ENCODE measurements at regions not wholly inside any gene's neighbourhood (a gene's known extent, or its start where the extent isn't known, plus 50 kb on each side); places are given as distances from the start of the nearest gene placed in this dataset.

DNA sequence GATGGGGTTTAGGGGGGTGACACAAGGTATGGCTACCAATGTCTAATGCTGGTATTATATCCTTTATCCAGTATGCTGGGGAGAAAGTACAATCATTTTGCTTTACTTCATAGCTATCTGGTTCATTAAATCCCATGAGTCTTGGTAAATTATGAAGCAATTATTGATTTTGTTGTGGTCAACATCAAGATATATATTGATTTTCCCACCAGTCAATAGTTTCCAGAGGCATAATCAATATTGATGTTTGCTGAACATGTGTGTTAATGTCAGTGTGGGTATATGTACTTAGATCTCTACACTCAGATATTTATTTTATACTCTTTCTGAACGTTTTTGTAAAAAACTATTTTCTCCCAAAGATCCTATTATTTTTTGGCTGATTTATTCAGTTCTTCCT, 155.5 kb downstream of the BACH1 start:
- Mint-ChIP-seq H3K36me3 (ENCODE audit: low read depth) (peaks cover 1% of the 10 kb centered on the region), H3K9me3 (peaks cover 10% of the 10 kb centered on the region), H3K27me3 (ENCODE audit: insufficient read depth) (no peaks in the 10 kb centered on the region), H3K4me1 (no peaks in the 10 kb centered on the region), H3K4me3 (no peak overlapping the region), H3K27ac (no peak overlapping the region)
- no peaks in the 10 kb centered on the region for H3K27me3 ChIP-seq (ENCODE audit: control insufficient read depth, insufficient read depth, low read length, poor library complexity, severe bottlenecking)
- DNase-seq = no peak
- H3K27ac ChIP-seq (ENCODE audit: low read depth, low read length) = no peak overlapping the region
- H3K4me3 ChIP-seq (ENCODE audit: low read length) = no peak overlapping the region
- no peaks in the 10 kb centered on the region for H3K9me3 ChIP-seq (ENCODE audit: control insufficient read depth, low read length)
- no peaks in the 10 kb centered on the region for H3K4me1 ChIP-seq (ENCODE audit: control insufficient read depth, insufficient read depth, low read length)
- no peak overlapping the region for H3K9ac ChIP-seq (ENCODE audit: extremely low read depth, low read length, poor library complexity, severe bottlenecking)
- 88 to 100% methylated on average over 1 of the region's 1 CpG for WGBS, 2 experiments (ENCODE audit: insufficient coverage in 1 of 2, insufficient read length in 1 of 2)
- TF ChIP-seq, protein P1, sequence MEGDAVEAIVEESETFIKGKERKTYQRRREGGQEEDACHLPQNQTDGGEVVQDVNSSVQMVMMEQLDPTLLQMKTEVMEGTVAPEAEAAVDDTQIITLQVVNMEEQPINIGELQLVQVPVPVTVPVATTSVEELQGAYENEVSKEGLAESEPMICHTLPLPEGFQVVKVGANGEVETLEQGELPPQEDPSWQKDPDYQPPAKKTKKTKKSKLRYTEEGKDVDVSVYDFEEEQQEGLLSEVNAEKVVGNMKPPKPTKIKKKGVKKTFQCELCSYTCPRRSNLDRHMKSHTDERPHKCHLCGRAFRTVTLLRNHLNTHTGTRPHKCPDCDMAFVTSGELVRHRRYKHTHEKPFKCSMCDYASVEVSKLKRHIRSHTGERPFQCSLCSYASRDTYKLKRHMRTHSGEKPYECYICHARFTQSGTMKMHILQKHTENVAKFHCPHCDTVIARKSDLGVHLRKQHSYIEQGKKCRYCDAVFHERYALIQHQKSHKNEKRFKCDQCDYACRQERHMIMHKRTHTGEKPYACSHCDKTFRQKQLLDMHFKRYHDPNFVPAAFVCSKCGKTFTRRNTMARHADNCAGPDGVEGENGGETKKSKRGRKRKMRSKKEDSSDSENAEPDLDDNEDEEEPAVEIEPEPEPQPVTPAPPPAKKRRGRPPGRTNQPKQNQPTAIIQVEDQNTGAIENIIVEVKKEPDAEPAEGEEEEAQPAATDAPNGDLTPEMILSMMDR (conservative IDR thresholded peaks at IDR 0.05) = no peak
- no peaks in the 10 kb centered on the region for H3K36me3 ChIP-seq (ENCODE audit: control insufficient read depth, insufficient read depth, low read length)

DNA sequence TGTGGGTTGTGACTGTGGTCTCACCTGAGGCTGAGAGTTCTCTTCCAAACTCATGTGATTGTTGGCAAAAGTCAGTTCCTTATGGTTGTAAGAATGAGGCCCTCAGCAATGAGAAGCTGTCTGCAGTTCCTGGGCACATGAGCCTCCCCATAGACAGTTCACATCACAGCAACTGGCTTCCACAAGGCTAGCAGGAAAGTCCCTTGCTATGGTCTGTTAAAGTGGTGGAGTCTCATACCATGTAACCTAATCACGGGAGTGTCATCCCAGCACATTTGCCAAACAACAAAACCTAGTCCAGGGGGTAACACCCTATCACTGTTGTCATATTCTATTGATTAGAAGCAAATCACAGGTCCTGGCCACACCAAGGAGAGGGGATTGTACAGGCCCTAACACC, 163.8 kb downstream of the BACH1 start:
- H3K27me3 Mint-ChIP-seq (ENCODE audit: insufficient read depth) = no peaks in the 10 kb centered on the region
- H3K27ac Mint-ChIP-seq = no peak overlapping the region
- no peaks in the 10 kb centered on the region for H3K36me3 ChIP-seq (ENCODE audit: control insufficient read depth, insufficient read depth, low read length)
- whole genome bisulfite sequencing, 2 experiments (ENCODE audit: insufficient coverage in 1 of 2, insufficient read length in 1 of 2) = 100% methylated on average over 1 of the region's 1 CpG; no CpG with 5 or more reads in 1 of the 2 experiments
- no peaks in the 10 kb centered on the region for H3K27me3 ChIP-seq (ENCODE audit: control insufficient read depth, insufficient read depth, low read length, poor library complexity, severe bottlenecking)
- H3K9me3 ChIP-seq (ENCODE audit: control insufficient read depth, low read length) = peaks cover 8% of the 10 kb centered on the region
- no peaks in the 10 kb centered on the region for H3K4me1 Mint-ChIP-seq
- TF ChIP-seq, protein P1 (conservative IDR thresholded peaks at IDR 0.05) = no peak
- H3K9me3 Mint-ChIP-seq = peaks cover 9% of the 10 kb centered on the region
- H3K4me3 Mint-ChIP-seq = no peak overlapping the region
- H3K9ac ChIP-seq (ENCODE audit: extremely low read depth, low read length, poor library complexity, severe bottlenecking) = no peak overlapping the region
- peaks cover 22% of the 10 kb centered on the region for H3K36me3 Mint-ChIP-seq (ENCODE audit: low read depth)
- H3K4me3 ChIP-seq (ENCODE audit: low read length) = no peak overlapping the region
- H3K4me1 ChIP-seq (ENCODE audit: control insufficient read depth, insufficient read depth, low read length) = no peaks in the 10 kb centered on the region
- no peak overlapping the region for H3K27ac ChIP-seq (ENCODE audit: low read depth, low read length)
- no peak for DNase-seq

DNA sequence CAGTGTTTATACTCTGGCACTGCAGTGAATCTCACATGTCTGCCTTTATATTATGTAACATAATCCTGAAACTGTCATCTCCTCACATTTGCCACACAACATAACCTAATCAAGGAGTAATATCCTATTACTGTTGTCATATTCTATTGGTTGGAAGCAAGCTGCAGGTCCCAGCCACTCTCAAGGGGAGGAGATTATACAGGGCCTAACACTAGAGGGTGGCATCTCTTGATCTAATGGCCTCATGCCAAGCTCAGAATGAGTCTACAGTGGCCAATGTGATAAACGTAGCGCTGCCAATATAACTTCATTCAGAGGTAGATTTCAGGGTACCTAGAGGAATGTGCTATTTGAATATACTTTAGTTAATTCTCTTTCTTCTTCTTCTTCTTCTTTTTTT, 166.8 kb downstream of the BACH1 start:
- H3K4me1 Mint-ChIP-seq = no peaks in the 10 kb centered on the region
- no peak for DNase-seq
- Histone ChIP-seq H3K9ac (ENCODE audit: extremely low read depth, low read length, poor library complexity, severe bottlenecking) (no peak overlapping the region), H3K27ac (ENCODE audit: low read depth, low read length) (no peak overlapping the region), H3K9me3 (ENCODE audit: control insufficient read depth, low read length) (peaks cover 8% of the 10 kb centered on the region), H3K36me3 (ENCODE audit: control insufficient read depth, insufficient read depth, low read length) (no peaks in the 10 kb centered on the region), H3K27me3 (ENCODE audit: control insufficient read depth, insufficient read depth, low read length, poor library complexity, severe bottlenecking) (no peaks in the 10 kb centered on the region), H3K4me3 (ENCODE audit: low read length) (no peak overlapping the region), H3K4me1 (ENCODE audit: control insufficient read depth, insufficient read depth, low read length) (no peaks in the 10 kb centered on the region)
- WGBS, 2 experiments (ENCODE audit: insufficient coverage in 1 of 2, insufficient read length in 1 of 2) = 100% methylated on average over 2 of the region's 2 CpGs; no CpG with 5 or more reads in 1 of the 2 experiments
- H3K27me3 Mint-ChIP-seq (ENCODE audit: insufficient read depth) = no peaks in the 10 kb centered on the region
- H3K36me3 Mint-ChIP-seq (ENCODE audit: low read depth) = peaks cover 20% of the 10 kb centered on the region
- TF ChIP-seq, protein P1 (conservative IDR thresholded peaks at IDR 0.05) = no peak
- H3K9me3 Mint-ChIP-seq = peaks cover 9% of the 10 kb centered on the region
- H3K27ac Mint-ChIP-seq = no peak overlapping the region
- no peak overlapping the region for H3K4me3 Mint-ChIP-seq
